IMR-90 (cell line): ENCODE measurements at regions not wholly inside any gene's neighbourhood (a gene's known extent, or its start where the extent isn't known, plus 50 kb on each side); places are given as distances from the start of the nearest gene placed in this dataset.

Source experiments
- CTCF ChIP-seq: conservative IDR thresholded peaks from 2 replicates; pipeline ENCODE4 v1.5.1; 2012; ENCODE audit warnings: mild to moderate bottlenecking, low read depth, low read length, improper control_type of control experiment
- POLR2A ChIP-seq: IDR thresholded peaks from 2 replicates; pipeline ENCODE4 v1.6.1; 2012; ENCODE audit warnings: mild to moderate bottlenecking, low read depth, low read length

- no peak for TF ChIP-seq CTCF
- no peak for TF ChIP-seq POLR2A
Measured at GRCh38 chr5:154136141-154136540, 54.4 kb upstream of the GALNT10 start.
